WTC11 (cell line): ENCODE measurements at regions not wholly inside any gene's neighbourhood (a gene's known extent, or its start where the extent isn't known, plus 50 kb on each side); places are given as distances from the start of the nearest gene placed in this dataset.

Experiments
- ATF1 ChIP-seq: sonication (generic); formaldehyde crosslinking; IDR thresholded peaks from 2 replicates; pipeline ENCODE4 v1.8.1; 2023; ENCODE audit warnings: mild to moderate bottlenecking, moderate library complexity, missing genetic modification reagents
- NR1H2 ChIP-seq: sonication (generic); formaldehyde crosslinking; IDR thresholded peaks from 2 replicates; pipeline ENCODE4 v1.9.0; 2021; ENCODE audit warnings: mild to moderate bottlenecking, moderate library complexity, missing genetic modification reagents
- RELA ChIP-seq: sonication (generic); formaldehyde crosslinking; IDR thresholded peaks from 2 replicates; pipeline ENCODE4 v1.8.1; 2022; ENCODE audit warnings: missing genetic modification reagents, mild to moderate bottlenecking, borderline replicate concordance
- TF ChIP-seq, protein P1 (sequence below): fragments of 200-600 bp; IDR thresholded peaks from 2 replicates; pipeline ENCODE4 v1.8.0; 2022; ENCODE audit warnings: antibody characterized with exemption
- TF ChIP-seq, protein P2 (sequence below): fragments of 250-450 bp; sonication (Bioruptor Pico); IDR thresholded peaks from 2 replicates; pipeline ENCODE4 v2.1.2; 2022; ENCODE audit warnings: mild to moderate bottlenecking, moderate library complexity
- TF ChIP-seq, protein P3 (sequence below): sonication (generic); formaldehyde crosslinking; IDR thresholded peaks from 2 replicates; pipeline ENCODE4 v1.8.1; 2022; ENCODE audit warnings: low read depth, mild to moderate bottlenecking, moderate library complexity, missing genetic modification reagents, borderline replicate concordance

DNA sequence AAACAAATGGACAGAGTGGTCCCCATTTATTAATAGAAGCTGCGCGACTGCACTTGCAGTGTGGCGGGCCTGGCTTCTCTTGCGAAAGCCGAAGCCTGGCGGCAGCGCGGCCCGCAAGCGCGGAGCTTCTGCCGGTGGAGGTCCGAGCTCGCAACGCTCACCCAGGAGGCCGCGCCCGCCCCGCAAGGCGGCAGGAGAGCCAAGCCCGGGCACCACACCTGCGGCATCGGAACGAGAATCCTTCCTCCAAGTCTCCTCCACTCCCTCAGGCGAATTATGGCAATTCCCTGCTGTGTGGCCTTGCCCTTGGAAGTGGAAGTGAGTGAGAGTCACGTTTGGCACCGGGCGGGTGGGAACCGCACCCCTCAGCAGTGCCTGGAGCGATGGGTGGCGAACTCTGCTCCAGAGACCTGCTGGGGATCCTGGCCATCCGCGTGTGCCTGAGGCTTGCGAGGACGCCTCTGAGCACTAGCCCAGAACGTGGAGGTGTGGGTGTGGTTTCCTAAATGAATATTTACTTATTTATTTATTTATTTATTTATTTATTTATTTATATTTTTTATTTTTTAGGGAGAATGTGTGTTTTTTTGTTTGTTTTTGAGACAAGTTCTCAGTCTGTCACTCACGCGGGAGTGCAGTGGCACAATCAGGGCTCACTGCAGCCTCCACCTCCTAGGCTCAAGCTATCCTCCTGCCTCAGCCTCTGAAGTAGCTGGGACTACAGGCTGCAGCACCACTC lies 133.7 kb upstream of the UBE2E1 start:
- TF ChIP-seq, protein P1, sequence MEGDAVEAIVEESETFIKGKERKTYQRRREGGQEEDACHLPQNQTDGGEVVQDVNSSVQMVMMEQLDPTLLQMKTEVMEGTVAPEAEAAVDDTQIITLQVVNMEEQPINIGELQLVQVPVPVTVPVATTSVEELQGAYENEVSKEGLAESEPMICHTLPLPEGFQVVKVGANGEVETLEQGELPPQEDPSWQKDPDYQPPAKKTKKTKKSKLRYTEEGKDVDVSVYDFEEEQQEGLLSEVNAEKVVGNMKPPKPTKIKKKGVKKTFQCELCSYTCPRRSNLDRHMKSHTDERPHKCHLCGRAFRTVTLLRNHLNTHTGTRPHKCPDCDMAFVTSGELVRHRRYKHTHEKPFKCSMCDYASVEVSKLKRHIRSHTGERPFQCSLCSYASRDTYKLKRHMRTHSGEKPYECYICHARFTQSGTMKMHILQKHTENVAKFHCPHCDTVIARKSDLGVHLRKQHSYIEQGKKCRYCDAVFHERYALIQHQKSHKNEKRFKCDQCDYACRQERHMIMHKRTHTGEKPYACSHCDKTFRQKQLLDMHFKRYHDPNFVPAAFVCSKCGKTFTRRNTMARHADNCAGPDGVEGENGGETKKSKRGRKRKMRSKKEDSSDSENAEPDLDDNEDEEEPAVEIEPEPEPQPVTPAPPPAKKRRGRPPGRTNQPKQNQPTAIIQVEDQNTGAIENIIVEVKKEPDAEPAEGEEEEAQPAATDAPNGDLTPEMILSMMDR = no peak
- TF ChIP-seq RELA (CRISPR knock-in tag) = no peak
- TF ChIP-seq, protein P2, sequence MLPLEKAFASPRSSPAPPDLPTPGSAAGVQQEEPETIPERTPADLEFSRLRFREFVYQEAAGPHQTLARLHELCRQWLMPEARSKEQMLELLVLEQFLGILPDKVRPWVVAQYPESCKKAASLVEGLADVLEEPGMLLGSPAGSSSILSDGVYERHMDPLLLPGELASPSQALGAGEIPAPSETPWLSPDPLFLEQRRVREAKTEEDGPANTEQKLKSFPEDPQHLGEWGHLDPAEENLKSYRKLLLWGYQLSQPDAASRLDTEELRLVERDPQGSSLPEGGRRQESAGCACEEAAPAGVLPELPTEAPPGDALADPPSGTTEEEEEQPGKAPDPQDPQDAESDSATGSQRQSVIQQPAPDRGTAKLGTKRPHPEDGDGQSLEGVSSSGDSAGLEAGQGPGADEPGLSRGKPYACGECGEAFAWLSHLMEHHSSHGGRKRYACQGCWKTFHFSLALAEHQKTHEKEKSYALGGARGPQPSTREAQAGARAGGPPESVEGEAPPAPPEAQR (CRISPR knock-in tag) = no peak
- TF ChIP-seq NR1H2 (CRISPR knock-in tag) = no peak
- TF ChIP-seq, protein P3, sequence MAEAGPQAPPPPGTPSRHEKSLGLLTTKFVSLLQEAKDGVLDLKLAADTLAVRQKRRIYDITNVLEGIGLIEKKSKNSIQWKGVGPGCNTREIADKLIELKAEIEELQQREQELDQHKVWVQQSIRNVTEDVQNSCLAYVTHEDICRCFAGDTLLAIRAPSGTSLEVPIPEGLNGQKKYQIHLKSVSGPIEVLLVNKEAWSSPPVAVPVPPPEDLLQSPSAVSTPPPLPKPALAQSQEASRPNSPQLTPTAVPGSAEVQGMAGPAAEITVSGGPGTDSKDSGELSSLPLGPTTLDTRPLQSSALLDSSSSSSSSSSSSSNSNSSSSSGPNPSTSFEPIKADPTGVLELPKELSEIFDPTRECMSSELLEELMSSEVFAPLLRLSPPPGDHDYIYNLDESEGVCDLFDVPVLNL (CRISPR knock-in tag) = no peak
- TF ChIP-seq ATF1 (CRISPR knock-in tag) = no peak
